Immature natural killer cell (primary cell): ENCODE measurements at regions not wholly inside any gene's neighbourhood (a gene's known extent, or its start where the extent isn't known, plus 50 kb on each side); places are given as distances from the start of the nearest gene placed in this dataset.
"Not testable (repeated sequence)": the region's sequence is repeated elsewhere in the genome, so short reads cannot be mapped to it uniquely, and the experiment has no call there.

Experiments
- DNase-seq, 3 donors: peaks; one replicate each; pipeline ENCODE4 v3.0.0; 2022; ENCODE audit warnings: mixed read lengths in 1 of 3
- H3K27ac Mint-ChIP-seq, 6 donors: one replicate each; pipeline ENCODE4 v1.8.0; 2020; ENCODE audit warnings: mixed read lengths in 6 of 6, mild to moderate bottlenecking in 5 of 6, inconsistent platforms in 4 of 6, moderate library complexity in 3 of 6
- H3K27me3 Mint-ChIP-seq, 3 donors: one replicate each; pipeline ENCODE4 v1.8.0; 2020 to 2021; ENCODE audit warnings: low read depth in 3 of 3, mild to moderate bottlenecking in 3 of 3, mixed read lengths in 3 of 3, moderate library complexity in 3 of 3, inconsistent platforms in 1 of 3
- H3K36me3 Mint-ChIP-seq, 3 donors: one replicate each; pipeline ENCODE4 v1.8.0; 2020; ENCODE audit warnings: mixed read lengths in 3 of 3, inconsistent platforms in 2 of 3, mild to moderate bottlenecking in 2 of 3
- H3K4me1 Mint-ChIP-seq, 2 donors: one replicate each; pipeline ENCODE4 v1.8.0; 2020; ENCODE audit warnings: inconsistent platforms in 2 of 2, mild to moderate bottlenecking in 2 of 2, mixed read lengths in 2 of 2, moderate library complexity in 1 of 2
- H3K4me3 Mint-ChIP-seq, 5 donors: one replicate each; pipeline ENCODE4 v1.8.0; 2020; ENCODE audit warnings: mild to moderate bottlenecking in 5 of 5, mixed read lengths in 5 of 5, inconsistent platforms in 3 of 5, moderate library complexity in 3 of 5
- H3K9me3 Mint-ChIP-seq, 6 donors: one replicate each; pipeline ENCODE4 v1.8.0; 2020; ENCODE audit warnings: mild to moderate bottlenecking in 6 of 6, mixed read lengths in 6 of 6, inconsistent platforms in 4 of 6, moderate library complexity in 3 of 6

DNA sequence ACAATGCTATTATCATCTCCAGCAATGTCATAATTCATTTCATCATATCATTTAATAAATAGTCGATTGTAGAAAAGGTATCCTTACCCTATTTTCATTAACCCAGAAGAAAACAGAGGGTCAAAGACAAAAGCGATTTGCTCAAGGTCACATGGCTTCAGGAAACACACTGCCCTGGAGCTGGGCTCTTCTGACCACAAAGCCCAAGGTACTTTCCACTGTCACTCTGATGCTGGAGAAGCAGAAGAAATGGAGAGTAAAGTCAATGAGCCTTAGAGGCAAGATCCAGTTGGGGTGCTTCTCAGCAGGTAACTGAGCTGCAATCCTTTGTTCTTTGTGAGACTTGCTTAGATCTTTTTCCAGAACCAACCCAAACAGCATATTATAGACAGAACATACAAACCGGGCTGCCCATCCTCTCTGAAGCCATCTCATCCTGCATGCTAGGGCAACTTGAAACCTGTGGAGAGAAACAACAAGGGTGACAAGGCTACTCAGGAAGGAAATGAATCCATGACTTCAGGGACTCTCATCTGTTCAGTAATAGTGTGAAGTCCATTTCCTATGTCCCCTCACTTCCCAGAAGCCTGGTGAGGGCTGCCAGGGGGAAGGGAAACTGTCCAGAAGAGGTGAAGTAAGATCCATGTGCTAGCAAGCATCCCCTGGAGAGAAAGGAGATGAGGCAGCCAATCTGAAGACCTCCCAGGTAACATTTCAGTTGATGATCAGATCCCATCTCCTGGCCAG lies 148.6 kb upstream of the SVIL start:
- H3K4me1 Mint-ChIP-seq = peaks cover 0 to 11% of the 10 kb centered on the region in 2 donors
- H3K27ac Mint-ChIP-seq = no peak overlapping the region
- DNase-seq = no peak
- H3K36me3 Mint-ChIP-seq = no peaks in the 10 kb centered on the region
- no peak overlapping the region for H3K4me3 Mint-ChIP-seq
- H3K9me3 Mint-ChIP-seq = peaks cover 0 to 4% (median under 1%) of the 10 kb centered on the region in 6 donors
- H3K27me3 Mint-ChIP-seq = peaks cover 0 to 11% (median 2%) of the 10 kb centered on the region in 3 donors

DNA sequence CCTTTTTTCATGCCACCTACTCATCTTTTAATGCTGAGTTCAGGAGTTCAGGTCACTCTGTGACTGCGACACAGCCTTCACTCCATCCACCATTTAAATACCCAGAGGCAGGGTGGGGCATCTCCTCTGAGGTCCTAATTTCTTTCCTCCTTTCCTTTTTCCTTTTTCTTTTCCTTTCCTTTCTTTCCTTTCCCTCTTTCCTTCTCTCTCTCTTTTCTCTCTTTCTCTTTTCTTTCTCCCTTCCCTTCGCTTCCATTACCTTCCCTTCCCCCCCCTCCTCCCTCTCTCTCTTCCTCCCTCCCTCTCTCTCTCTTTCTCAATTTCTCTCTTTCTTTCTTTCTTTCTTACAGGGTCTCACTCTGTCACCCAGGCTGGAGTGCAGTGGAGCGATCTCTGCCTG lies 145.9 kb upstream of the SVIL start:
- Mint-ChIP-seq H3K4me1 (peaks cover 0 to 11% of the 10 kb centered on the region in 2 donors), H3K4me3 (no peak overlapping the region), H3K36me3 (no peaks in the 10 kb centered on the region), H3K27ac (no peak overlapping the region), H3K9me3 (peaks cover 0 to 2% (median 0%) of the 10 kb centered on the region in 6 donors), H3K27me3 (peaks cover 0 to 16% (median 3%) of the 10 kb centered on the region in 3 donors)
- no peak for DNase-seq

DNA sequence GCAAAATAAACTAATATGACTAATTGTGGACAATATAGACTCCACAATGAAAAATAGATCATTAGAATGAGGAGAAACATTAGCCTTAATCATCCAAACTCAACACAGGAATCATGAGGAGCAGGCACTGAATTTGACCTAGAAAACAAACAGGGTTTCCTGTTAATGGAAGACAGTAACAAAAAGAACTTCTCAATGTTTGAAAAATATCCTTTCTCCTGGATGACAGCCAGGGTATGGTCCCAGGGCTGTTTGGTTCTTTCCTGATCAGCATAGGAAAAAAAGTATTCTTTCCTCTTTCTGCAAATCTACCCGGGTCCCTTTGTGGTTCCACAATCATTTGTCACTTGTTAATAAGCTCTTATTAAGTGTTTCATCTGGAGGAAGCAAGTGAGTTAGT lies 145.3 kb upstream of the SVIL start:
- no peak overlapping the region for H3K4me3 Mint-ChIP-seq
- no peak overlapping the region for H3K27ac Mint-ChIP-seq
- H3K27me3 Mint-ChIP-seq = peaks cover 0 to 16% (median 3%) of the 10 kb centered on the region in 3 donors

DNA sequence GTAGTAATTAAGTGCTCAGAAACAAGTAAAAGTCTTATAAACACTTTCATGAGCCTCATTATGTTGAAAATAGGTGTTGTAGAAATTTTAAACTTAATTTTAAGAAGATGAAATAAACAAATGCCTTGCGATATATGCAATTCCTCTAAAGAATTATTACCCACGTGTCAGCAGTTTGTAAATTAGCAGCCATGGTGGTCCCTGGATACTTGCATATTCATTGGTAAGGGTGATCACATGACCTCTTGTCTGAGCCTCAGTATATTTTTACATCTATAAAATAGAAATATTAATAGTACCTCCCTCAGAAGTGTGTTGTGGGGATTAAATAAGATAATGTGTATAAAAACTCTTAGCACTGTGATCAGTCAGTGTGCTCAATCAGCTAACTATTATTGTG lies 141.5 kb upstream of the SVIL start:
- no peak for DNase-seq
- no peak overlapping the region for H3K27ac Mint-ChIP-seq
- H3K36me3 Mint-ChIP-seq = no peaks in the 10 kb centered on the region
- no peak overlapping the region for H3K4me3 Mint-ChIP-seq
- H3K27me3 Mint-ChIP-seq = peaks cover 1 to 18% (median 2%) of the 10 kb centered on the region in 3 donors
- H3K9me3 Mint-ChIP-seq = peaks cover 0 to 2% (median 0%) of the 10 kb centered on the region in 6 donors
- H3K4me1 Mint-ChIP-seq = peaks cover 9 to 13% of the 10 kb centered on the region in 2 donors

More for the DNA sequence above, 145.3 kb upstream of the SVIL start:
- H3K4me1 Mint-ChIP-seq = peaks cover 0 to 11% of the 10 kb centered on the region in 2 donors
- no peaks in the 10 kb centered on the region for H3K36me3 Mint-ChIP-seq
- no peak for DNase-seq
- peaks cover 0 to 2% (median 0%) of the 10 kb centered on the region in 6 donors for H3K9me3 Mint-ChIP-seq

DNA sequence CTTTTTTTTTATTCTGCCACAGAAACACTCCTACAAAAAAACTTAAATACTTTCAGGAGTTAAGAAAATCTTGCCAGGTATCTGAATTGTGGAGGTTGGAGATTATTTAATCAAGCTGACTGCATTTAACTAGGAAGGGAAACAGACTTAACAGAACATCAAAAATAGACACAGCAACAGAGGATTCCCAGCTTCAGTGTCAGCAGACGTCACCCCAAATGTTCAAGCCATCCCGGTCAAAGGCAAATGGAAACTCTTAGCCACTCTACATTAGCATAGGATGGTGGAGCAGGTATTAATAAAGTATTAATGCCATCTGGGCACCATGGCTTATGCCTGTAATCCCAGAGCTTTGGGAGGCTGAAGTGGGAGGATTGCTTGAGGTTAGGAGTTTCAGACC lies 139.7 kb upstream of the SVIL start:
- H3K27ac Mint-ChIP-seq = no peak overlapping the region

DNA sequence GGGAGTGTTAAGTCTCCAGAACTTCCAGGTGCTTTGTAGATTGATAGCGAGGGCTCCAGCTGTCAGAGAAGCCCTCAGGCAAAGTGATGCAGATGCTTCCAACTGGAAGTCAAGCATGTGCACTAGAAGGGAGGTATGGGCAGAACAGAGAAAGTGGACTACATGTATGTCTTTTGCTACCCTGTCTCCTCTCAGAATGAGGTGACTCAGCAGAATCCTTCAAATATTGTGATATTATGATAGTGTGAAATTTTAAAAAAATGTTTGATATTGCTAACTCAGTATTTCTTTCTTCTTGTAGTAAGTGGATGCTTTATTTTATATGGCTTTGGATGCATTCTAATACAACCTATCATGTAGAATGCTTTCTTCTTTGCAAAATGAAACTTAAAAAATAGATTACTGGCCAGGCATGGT lies 138.9 kb upstream of the SVIL start:
- Mint-ChIP-seq H3K4me3 (no peak overlapping the region), H3K36me3 (no peaks in the 10 kb centered on the region), H3K4me1 (peaks cover 9 to 13% of the 10 kb centered on the region in 2 donors), H3K9me3 (no peaks in the 10 kb centered on the region), H3K27ac (no peak overlapping the region), H3K27me3 (peaks cover 1 to 14% (median 2%) of the 10 kb centered on the region in 3 donors)
- DNase-seq = no peak

More for the DNA sequence above, 139.7 kb upstream of the SVIL start:
- no peaks in the 10 kb centered on the region for H3K9me3 Mint-ChIP-seq
- no peaks in the 10 kb centered on the region for H3K36me3 Mint-ChIP-seq
- H3K4me3 Mint-ChIP-seq = no peak overlapping the region
- H3K4me1 Mint-ChIP-seq = peaks cover 9 to 13% of the 10 kb centered on the region in 2 donors
- peaks cover 1 to 20% (median 2%) of the 10 kb centered on the region in 3 donors for H3K27me3 Mint-ChIP-seq
- DNase-seq = no peak

DNA sequence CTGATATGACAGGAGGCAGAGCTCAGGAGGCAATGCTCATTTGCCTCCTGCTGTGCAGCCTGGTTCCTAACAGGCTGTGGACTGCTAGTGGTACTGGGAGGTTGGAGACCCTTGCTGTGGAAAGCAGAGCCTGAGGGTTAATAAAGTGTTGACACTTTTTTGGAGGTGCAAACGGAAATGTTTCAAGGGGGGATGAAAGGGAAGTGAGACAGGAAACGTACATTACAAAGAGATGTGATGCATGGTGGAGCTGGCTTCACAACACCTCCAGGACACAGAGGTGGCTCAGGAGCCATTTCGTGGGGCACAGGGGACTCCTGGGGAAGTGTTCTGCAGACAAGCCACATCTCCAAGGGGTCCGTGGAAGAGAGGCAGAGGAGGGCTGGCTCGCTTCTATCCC lies 137.6 kb upstream of the SVIL start:
- Mint-ChIP-seq H3K27me3 (peaks cover 1 to 13% (median 2%) of the 10 kb centered on the region in 3 donors), H3K9me3 (no peaks in the 10 kb centered on the region), H3K4me3 (peak overlapping the region in 1 of 5 donors; percentile 28), H3K36me3 (no peaks in the 10 kb centered on the region), H3K27ac (peak overlapping the region in 1 of 6 donors; percentile 50), H3K4me1 (peaks cover 9 to 13% of the 10 kb centered on the region in 2 donors)
- DNase-seq = no peak

DNA sequence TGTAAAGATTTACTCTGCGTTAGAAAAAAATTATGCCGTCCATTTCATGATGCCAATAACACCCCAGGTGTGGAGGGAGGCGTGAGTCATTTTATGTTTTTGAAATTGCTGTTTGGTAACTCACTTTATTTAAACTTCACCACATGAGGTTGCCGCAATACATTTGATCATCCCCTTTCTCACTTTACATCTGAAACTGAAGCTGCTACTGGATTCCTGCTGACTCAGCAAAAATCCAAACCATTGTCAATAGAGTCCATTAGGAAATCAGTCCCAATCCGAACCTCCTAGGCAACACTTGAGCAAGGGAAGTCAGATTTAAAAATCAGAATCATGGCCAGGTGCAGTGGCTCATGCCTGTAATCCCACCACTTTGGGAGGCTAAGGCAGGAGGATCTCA lies 136.6 kb upstream of the SVIL start:
- Mint-ChIP-seq H3K27ac (no peak overlapping the region), H3K4me1 (peaks cover 9 to 13% of the 10 kb centered on the region in 2 donors), H3K4me3 (no peak overlapping the region), H3K9me3 (no peaks in the 10 kb centered on the region), H3K27me3 (peaks cover 0 to 10% (median 1%) of the 10 kb centered on the region in 3 donors), H3K36me3 (no peaks in the 10 kb centered on the region)
- DNase-seq = no peak

DNA sequence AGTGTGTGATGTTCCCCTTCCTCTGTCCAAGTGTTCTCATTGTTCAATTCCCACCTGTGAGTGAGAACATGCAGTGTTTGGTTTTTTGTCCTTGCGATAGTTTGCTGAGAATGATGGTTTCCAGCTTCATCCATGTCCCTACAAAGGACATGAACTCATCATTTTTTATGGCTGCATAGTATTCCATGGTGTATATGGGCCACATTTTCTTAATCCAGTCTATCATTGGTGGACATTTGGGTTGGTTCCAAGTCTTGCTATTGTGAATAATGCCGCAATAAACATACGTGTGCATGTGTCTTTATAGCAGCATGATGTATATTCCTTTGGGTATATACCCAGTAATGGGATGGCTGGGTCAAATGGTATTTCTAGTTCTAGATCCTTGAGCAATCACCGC lies 134.5 kb upstream of the SVIL start:
- not testable (repeated sequence) for H3K36me3 Mint-ChIP-seq, H3K9me3 Mint-ChIP-seq, DNase-seq, H3K27ac Mint-ChIP-seq, H3K4me3 Mint-ChIP-seq, H3K27me3 Mint-ChIP-seq
- peaks cover 9 to 13% of the 10 kb centered on the region in 2 donors for H3K4me1 Mint-ChIP-seq

DNA sequence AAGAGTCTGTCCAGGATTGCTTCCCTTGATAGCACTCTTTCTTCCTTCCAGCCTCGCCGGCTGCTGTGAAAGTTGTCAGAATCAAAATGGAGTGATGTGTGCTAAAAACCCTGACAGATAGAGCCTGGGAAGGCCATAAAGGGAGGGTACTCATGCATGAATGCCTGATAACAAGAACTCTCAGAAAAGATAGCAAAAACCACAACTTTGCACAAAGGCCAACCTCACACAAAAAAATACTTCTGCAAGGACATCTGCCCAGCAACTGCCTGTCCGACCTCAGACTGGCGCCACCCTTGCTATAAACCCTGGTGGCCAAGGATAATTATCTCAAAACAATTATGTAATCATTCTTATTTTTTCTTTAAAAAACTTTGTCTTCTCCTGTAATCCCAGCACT lies 133.2 kb upstream of the SVIL start:
- Mint-ChIP-seq H3K36me3 (no peaks in the 10 kb centered on the region), H3K4me1 (peaks cover 9 to 10% of the 10 kb centered on the region in 2 donors), H3K4me3 (no peak overlapping the region), H3K9me3 (no peaks in the 10 kb centered on the region), H3K27me3 (peaks cover 0 to 8% (median 0%) of the 10 kb centered on the region in 3 donors), H3K27ac (no peak overlapping the region)
- no peak for DNase-seq

DNA sequence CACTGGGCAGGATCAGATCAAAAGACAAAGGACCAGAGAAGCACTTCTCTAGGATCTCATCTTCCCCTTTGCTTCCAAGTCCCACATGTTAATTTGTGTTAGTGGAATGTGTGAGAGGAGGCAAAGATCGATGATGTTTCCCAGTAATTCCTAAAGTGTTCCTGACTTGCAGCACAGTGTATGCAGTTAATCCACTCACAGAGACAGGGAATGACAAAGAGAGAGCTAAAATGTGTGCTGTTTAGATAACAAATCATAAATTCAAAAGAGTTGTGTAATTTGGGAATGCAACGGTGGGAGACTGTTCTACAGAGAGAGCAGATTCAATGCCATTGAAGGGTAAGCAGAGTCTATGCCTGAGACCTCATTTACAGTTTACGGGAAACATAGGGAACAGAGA lies 132.0 kb upstream of the SVIL start:
- Mint-ChIP-seq H3K4me3 (no peak overlapping the region), H3K27ac (no peak overlapping the region), H3K36me3 (no peaks in the 10 kb centered on the region), H3K4me1 (no peaks in the 10 kb centered on the region), H3K9me3 (no peaks in the 10 kb centered on the region), H3K27me3 (peaks cover 0 to 6% (median 1%) of the 10 kb centered on the region in 3 donors)
- DNase-seq = no peak

DNA sequence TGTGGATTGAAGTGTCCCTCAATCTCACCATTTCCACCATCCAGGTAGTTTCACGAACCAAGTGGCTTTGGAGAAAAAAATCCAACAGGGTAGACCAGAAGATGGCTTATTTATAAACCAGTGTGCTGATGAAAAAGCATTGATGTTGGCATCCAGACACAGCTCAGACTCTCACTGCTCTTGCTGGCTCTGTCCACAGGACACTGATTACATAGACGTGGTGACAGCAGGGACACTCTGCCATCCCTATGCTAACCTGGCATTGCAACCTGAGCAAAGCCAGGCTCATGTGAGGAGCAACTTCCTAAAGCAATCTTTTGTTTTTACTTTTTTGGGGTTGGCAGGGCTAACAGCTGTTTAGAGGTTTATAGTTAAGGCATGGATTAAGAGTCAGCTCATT lies 130.6 kb upstream of the SVIL start:
- H3K27ac Mint-ChIP-seq = no peak overlapping the region
- no peaks in the 10 kb centered on the region for H3K9me3 Mint-ChIP-seq
- no peak overlapping the region for H3K4me3 Mint-ChIP-seq

DNA sequence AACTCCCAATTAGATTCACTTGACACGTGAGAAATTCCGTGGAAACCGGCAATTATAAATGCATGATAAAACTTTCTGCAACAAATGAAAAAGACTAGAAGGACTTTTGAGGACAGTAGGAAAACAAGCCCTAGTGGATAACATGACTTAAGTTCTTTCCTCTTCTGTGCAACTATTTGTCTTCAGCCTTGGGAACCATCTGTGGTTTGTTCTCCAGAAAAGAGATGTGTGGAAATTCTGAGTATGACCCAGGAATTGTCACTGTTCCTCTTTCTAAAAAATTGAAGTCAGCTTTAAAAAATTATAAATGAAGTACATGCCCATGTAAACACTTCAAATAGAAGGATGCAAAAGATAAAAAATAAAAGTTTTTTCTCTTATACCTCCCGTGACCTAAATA lies 128.6 kb upstream of the SVIL start:
- H3K27me3 Mint-ChIP-seq = peaks cover 0 to 3% (median 0%) of the 10 kb centered on the region in 3 donors
- H3K4me1 Mint-ChIP-seq = no peaks in the 10 kb centered on the region
- no peak for DNase-seq
- H3K4me3 Mint-ChIP-seq = no peak overlapping the region
- no peaks in the 10 kb centered on the region for H3K9me3 Mint-ChIP-seq
- H3K27ac Mint-ChIP-seq = no peak overlapping the region
- no peaks in the 10 kb centered on the region for H3K36me3 Mint-ChIP-seq

More for the DNA sequence above, 130.6 kb upstream of the SVIL start:
- no peak for DNase-seq
- Mint-ChIP-seq H3K4me1 (no peaks in the 10 kb centered on the region), H3K27me3 (peaks cover 0 to 3% (median 1%) of the 10 kb centered on the region in 3 donors), H3K36me3 (no peaks in the 10 kb centered on the region)

DNA sequence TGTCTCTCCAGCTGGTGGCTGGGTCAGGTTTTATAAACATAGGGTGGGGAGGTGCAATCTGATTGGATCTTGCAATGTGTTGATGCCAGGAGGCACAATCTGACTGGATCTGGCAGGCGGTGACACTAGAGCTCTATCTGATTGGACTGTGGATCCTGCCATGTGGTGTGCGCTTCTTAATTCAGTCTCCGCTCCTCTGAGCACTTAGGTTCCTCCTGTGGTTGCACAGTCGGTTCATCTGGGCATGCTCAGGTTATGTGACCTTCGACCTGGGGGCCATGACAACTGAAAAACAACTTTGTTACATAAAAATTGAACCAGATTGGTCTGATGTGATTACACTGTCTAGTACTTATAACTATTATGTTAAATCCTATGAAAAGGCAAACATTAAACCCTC lies 127.1 kb upstream of the SVIL start:
- Mint-ChIP-seq H3K4me1 (no peaks in the 10 kb centered on the region), H3K4me3 (no peak overlapping the region), H3K9me3 (no peaks in the 10 kb centered on the region), H3K27me3 (peaks cover 0 to 3% (median 0%) of the 10 kb centered on the region in 3 donors), H3K36me3 (no peaks in the 10 kb centered on the region), H3K27ac (no peak overlapping the region)
- DNase-seq = no peak
